GM03348 (cell line): ENCODE measurements at regions not wholly inside any gene's neighbourhood (a gene's known extent, or its start where the extent isn't known, plus 50 kb on each side); places are given as distances from the start of the nearest gene placed in this dataset.

ENCODE experiments used
- DNase-seq: peaks from one replicate; pipeline ENCODE4 v3.0.0; 2012; ENCODE audit warnings: low spot score

DNA sequence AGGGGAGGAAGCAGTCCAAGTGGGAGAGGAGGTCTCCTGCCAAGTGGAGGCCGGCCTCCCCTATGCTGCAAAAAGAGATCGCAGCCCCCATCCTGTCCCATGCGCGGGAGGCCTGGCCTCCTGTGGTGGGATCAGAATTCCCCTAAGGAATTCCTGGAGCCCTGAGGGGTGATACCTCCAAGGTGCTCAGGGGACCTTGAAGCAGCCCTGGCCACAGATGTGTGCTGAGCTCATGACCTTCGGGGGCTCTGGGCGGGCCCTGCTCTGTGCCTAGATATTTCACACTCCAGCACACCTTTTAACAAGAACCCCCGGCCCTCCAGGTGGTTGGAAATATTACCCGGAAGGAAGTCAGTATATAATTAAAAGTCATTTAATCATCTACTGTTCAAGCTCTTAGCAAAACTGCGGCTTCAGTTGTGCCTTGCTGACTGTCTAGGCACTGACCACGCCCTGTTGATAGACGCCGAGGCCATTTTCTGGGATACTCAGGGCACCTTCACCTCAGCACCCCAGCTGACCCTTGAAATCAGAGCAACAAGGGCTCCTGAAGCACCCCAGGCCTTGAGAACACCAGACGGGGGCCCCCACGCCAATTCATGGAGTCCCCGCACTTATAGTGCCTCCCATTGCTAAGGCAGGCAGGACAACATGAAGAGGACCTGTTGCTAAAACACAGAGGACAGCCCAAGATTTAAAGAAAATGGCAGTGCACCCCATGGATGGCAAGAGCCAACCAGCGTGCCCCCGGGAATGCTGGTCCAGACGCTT is 119.1 kb downstream of the NDUFA10 start:
- no peak for DNase-seq

DNA sequence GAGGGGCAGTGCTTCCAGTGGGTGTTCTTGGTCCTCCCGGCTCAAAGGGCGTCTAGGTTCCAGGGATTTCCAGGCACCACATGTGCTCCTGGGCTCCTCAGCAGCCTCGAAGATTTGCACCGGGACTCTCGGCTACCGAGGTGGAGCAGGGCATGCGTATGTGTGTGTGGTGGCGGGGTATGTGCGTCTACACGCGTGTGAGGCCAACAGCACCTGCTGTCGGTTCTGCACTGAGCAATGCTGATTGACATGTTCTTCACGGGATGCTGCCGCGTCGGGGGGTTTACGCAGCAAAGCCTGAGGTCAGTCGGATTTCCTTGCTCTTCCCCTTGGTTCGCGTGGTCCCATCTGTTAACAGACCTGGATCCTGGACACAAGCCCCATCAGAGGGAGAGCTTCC is 119.8 kb downstream of the NDUFA10 start:
- no peak for DNase-seq

DNA sequence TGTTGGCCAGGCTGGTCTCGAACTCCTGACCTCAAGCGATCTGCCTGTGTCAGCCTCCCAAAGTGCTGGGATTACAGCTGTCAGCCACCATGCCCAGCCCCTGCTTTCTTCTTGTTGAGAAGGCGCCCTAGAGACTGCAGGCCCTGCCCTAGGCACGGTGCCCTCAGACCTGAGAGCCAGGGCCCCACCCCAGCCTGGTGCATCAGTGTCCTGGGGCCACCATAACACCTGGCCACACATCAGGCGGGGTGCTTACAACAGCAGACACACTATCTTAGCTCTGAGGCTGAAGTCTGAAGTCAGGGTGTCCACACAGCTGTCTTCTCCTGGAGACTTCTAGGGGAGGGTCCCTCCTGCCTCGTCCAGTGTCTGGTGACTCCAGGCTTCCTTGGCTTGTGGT is 120.6 kb downstream of the NDUFA10 start:
- no peak for DNase-seq

DNA sequence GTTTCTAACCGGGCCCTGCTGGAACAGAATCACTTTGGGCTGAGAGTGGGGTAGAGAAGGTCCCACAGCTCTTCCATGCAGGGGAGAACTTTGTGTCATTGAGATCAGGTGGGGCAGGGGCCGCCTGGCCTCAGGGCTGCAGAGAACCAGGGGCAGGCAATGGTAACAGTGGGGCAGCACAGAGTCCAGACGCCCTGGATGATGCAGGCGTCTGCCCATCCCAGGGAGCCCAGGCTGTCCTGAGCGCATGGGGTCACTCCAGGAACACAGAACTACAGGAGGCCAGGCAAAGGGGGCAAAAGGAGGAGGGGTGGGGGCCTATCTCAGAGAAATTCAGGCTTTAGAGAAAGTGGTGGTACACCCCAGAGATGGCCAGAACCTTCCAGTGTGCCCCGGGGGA is 121.3 kb downstream of the NDUFA10 start:
- no peak for DNase-seq

DNA sequence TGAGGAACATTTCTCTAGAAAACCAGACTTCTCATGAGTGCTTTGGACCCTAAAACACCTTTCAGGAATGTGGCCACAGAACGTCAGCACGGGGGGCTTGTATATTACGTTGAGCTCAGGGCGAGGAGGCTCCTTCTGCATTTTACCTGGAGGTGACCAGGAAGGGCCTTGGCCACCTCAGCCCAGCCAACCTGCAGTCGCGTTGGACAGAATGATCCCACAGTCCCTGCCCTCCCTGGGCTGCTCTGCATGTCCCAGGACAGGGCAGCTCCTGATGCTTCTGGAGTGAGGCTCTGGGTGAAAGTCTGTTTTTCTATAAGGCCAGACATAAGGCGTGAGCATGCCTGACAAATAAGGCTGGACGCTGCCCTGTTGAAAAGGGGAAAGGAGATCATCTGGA is 121.9 kb downstream of the NDUFA10 start:
- DNase-seq: no peak

DNA sequence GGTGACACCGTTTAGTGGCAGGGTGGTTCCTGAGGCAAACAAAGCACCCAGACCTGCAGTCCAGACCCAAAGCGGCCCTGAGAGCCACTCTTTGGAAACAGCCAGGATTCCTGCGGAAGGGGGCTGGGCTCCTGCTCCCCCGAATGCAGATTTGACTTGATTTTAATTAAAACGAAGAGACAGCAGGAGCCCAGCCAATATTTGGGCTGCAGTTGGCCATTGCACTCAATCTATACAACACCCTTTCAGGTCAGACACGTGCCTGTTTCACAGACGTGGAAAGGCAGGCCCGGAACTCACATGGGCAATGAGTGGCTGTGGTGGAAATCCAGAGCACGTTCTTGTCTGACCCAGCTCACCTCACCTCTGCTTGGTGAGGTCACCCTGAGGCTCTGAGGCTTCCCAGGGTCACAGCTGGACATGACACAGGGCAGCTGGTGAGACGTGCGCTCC is 122.4 kb downstream of the NDUFA10 start:
- no peak for DNase-seq

DNA sequence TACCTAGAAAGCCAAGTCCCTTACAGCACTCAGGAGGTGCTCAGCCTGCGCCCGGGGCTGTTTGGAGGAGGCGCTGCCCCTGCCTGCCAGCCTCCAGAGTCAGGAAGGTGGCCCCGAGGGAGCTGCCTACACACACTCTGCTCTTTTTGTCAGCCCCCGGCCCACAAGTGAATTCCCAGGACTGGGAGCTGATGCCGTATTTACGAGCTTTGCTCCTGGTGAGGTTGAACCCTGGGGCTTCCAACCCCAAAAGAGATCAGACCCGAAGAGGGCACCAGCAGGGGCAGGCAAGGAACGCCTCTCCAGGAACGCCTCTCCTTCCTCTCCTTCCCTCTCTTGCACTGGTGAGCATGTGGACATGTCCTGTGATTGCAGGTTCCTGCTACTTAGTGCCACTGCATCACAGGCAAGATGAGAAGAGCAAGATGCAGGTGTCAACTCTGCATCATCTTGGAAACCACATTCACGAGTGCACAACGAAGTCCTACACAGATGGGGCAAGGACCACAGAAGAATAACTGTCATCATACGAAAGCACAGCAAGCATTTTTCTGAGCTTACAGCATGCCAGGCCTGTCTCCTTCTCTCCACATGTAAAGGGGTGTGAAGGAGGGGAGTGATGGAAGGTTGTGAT is 126.7 kb downstream of the NDUFA10 start:
- no peak for DNase-seq

DNA sequence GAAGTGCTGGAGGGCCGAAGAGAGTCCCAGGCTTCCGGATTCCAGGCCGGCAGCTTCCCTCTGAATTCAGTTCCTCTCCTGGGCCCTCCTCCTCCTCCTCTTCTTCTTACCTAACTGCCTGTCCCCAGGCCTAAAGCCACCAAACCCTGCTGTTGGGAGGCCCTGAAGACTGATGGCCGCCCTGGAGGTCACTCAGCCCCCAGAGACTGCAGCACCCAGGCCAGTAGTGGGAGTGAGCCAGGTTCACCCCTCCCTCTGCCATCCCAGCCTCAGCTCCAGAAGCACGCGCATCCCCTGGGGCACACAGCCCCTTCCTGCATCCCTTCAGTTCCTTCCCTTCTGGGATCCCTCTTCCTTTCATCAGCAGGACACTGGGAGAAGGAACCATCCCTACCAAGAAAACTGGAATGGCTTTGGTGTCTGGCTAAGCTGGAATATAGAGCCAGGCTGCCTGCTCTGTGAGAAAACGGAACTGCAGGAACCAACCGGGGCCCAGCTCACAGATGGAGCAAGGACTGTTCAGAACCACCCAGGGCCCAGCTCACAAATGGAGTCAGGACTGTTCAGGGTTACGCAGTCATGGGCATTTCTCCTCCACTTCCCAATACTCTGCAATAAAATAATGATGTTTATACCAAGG is 127.4 kb downstream of the NDUFA10 start:
- DNase-seq: no peak

DNA sequence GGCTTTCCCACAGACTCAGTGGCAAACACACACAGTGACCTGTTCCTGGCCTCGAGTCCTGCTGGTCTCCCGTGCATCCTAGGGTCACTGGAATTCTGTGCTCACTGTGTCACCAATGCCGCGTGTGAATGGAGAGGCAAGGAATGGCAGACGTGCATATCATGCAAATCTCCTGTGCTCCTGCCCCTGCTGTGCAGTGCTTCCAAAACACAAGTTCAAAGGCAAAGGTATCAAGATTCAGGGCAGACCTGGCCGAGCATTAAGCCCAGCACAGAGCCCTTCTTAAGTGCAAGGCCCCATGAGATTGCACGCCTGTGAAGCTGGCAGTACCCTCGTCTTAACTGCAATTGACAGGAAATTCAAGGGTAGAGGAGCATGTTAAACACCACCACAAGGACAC is 129.1 kb downstream of the NDUFA10 start:
- DNase-seq: no peak

DNA sequence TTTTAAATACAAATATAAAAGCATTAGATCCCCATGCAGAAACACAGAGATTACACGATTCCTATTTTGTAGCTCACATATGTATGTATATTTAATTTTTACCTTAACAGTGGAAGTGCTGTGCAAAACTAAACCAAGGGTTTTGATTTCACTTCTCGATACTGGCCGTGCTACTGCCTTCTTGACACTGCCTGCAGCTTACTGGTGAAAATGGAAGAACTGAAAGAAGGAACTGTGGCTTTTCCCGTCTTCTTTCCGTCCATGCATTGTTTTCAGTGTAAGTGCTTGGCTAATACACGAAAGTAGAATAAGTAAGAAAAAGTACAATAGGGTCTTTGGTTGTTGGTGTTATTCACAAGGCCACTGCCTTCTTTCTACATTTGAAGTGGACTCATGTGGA is 129.5 kb downstream of the NDUFA10 start:
- DNase-seq: no peak

DNA sequence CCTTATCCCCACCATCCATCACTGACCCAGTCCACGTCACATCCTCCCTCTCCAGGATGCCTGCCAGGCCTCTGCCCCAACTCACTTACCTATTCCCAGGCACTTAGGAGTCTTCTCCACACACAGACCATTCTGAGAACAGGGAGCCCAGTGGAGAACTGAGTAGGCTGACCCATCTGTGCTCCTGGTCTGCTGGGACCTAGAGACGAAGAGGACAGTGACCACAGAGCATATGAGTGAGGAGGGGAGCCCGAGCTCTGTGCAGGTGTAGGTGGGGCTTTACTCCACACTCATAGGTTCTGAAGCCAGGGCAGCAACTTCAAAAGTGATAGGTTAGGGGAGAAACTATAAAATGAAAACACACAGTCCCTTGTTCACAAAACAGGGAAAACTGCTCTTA is 130.0 kb downstream of the NDUFA10 start:
- DNase-seq: no peak

DNA sequence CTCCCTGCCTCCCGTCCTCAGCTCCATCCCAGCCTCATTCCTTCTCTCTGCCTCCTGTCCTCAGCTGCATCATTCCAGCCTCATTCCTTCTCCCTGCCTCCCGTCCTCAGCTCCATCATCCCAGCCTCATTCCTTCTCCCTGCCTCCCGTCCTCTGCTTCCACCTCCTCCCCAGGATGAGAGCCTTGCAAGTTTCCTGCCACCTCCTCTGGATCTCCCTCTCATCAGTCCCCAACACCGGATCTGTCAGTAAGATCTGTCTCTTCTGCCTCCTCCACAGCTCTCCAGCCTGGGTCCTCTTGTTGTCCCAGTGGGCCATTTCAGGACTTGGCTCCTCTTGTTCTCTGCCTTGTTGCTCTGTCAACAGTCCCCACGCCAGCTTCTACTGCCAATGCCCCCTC is 130.9 kb downstream of the NDUFA10 start:
- DNase-seq: no peak

DNA sequence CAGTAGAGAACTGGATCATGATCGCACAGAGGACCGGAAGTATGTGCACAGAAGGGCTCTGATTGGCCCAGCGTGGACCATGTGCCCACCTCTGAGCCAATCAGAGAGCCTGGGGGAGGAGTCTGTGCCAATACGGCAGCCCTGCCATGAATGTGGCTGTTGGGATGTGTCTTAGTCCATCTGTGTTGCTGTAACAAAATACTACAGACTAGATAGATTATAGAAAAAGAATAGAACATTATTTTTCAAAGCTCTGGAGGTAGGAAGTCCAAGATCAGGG is 132.0 kb downstream of the NDUFA10 start:
- DNase-seq: no peak

DNA sequence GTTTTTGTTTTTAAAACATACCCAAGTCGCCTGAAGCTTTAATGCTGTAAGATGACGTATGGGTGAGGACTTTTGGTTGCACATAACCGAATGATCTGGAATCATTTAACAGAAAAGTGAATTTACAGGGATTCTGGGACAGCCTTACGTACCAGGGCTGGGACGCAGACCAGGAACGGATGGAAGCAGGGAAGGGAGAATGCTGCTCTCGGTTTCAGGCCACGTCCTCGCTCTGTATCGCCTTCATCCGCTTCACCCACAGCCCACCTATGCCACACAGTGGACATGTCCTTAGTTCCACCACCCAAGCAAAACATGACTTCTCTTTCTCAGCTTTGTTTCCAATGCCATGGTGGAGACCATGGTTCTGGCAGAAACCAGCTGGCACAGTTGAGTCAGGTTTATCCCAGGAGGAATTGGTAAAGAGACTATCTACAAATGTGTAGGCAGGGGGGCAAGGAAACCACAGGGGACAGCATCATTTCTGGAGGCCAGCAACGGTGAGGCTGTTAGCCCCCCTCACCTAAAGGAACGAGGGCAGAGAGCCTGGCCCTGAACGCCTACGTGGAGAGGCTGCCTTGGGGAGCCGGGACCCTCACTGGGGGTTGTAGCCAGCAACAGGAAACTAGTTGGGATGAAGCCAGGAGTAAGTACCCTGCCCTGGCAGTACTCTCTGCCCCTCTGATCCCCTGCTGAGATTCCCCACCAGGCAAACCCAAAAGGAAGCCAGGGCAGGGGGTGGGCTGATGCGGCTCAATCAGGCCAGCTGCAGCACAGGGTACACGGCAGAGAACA is 132.5 kb downstream of the NDUFA10 start:
- no peak for DNase-seq

DNA sequence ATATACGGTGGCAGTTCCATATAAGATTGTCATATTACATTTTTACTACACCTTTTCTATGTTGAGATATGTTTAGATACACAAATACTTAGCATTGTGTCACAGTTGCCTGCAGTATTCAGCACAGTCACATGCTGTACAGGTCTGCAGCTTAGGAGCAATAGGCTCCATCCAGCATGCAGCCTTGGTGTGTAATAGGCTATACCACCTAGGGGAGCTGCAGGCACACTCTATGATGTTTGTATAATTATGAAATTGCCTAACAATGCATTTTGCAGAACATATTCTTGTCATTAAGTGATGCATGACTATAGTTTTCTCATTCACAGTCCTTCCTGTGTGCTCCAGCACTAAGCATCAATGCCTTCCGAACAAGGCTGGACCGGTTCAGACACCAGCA is 133.4 kb downstream of the NDUFA10 start:
- DNase-seq: no peak

DNA sequence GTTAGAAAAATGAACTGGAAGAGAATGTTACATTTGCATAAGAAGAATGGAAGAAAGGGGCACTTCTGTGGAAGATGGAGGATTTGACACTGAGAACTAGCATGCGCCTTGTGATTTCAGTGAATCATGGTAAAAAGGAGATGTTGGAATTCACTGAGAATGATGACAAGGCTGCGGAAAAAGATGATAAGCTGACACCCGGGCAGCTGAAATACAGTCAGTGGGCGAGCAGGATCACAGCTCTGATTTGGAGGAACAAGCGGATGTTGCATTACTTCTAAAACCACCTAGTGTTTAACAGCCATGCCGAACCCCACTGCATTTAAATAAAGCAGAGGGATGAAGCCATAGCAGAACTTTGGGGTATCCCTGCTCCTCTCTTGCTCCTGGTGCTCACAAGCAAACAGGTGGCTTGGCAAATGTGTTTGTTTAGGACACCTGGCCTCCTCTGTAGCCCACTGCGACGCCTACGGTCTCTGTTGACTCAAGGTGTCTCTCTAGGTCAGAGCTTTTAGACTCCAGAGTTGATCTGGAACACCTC is 134.9 kb downstream of the NDUFA10 start:
- no peak for DNase-seq

DNA sequence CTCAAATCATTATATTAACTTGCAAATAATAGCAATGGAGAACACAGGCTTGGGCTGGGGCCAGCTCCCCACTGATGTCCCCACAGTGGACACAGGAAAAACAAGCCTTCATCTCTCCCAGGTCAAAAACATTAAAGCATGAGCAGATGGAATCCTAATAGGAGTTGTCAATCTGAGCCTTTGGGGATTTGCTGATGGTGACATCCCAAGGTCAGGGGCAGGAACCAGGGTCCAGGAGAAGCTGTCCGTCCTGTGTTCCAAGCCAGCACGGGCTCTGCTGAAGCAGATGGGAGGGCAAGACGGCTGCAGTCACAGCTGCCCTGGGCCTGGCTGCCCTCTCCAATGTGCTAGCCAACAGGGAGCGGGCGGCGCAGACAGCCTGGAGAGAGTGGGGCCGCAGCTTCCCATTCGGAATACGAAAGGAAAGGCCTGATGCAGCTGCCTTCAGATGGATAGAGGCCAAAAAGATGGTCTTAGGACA is 135.5 kb downstream of the NDUFA10 start:
- DNase-seq: no peak

DNA sequence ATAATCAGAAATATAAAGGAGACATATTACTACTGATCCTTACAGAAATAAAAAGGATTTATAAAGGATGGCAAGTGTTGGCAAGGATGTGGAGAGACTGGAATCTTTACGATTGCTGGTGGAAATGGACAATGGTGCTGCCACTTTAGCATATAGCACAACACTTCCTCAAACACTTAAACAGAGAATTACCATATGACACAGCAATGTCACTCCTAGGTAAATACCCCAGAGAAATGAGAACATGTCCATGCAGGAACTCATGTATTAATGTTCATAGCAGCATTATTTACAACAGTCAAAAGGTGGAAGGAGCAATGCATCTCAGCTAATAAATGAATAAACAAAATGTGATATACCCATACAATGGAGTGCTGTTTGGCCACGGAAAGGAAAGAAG is 137.5 kb downstream of the NDUFA10 start:
- DNase-seq: no peak

DNA sequence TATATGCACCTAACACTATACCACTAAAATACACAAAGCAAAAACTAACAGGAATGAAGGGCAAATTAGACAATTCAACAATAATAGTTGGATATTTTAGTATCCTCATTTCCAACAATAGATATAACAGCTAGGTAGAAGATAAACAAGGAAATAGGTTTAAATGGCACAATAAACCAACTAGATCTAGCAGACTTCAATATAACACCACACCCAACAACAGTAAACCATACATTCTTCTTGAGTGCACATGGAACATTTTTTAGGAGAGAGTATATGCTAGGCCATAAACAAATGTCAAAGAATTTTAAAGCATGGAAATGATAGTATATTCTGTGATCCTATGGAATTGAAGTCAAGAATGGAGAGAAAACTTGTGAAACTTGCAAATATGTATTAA is 138.4 kb downstream of the NDUFA10 start:
- DNase-seq: no peak

DNA sequence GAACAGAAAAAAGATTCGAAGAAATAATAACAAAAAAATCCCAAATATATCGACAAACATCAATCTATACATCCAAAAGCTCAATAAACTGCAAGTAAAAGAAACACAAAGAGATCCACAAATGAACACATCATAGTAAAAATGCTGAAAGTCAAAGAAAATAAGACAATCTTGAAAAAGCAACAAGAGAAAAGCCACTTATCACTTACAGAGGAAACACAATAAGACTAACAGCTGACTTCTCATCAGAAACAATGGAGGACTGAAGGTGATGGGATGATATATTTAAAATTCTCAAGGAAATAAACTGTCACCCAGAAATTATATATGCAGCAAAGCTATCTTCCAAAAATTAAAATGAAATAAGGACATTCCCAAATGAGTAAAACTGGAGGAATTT is 140.3 kb downstream of the NDUFA10 start:
- no peak for DNase-seq

DNA sequence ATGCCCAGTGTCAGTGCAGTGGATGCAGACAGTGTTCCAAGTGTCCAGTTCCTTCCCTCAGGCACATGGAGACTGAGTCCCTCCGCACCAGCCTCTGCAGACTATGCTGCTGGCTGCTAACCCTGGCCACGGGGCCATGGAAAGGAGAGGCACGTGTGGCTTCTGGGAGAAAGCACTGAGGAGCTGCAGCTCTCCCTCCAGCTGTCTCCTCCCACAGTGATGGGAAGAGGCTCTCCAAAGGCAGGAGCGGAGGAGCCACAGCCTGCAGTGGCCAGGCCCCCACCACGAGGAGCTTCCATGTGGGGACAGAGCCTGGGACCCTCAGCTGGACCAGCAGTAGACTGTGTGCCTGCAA is 141.1 kb downstream of the NDUFA10 start:
- DNase-seq: no peak

DNA sequence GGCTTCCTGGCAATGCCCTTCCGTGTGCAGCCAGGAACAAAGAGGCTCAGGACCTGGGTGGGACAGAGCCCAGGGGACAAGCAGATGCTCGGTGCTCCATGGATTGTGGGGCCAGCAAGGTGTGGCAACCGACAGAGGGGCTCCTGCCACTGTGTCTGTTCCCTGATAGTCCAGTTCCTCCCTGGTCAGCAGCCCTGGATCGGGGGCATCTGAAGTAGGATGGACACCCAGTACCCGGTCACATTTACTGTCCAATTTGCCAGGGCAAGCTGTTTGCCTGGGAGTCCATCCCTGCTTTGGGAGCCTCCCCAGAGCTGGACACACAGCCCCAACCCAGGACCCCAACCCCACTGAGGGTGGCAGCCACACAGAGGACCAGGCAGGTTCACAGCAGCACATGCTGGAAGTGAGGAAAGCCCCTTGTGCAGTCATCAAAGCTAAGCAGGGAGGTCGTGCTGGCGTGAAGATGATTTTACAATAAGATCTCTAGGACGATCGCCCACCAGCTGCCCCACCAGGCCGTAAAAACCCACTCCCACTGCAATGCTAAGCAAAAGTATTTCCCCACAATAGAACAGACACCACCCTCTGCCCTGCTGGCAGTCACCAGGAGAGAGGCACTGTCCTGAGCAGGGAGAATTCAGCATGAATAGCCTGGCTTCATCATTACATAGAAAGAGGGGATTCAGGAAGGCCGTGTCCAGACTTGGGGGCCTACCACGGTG is 141.7 kb downstream of the NDUFA10 start:
- no peak for DNase-seq
